Loucy (cell line): ENCODE measurements at regions not wholly inside any gene's neighbourhood (a gene's known extent, or its start where the extent isn't known, plus 50 kb on each side); places are given as distances from the start of the nearest gene placed in this dataset.

Experiments used
- H2AFZ ChIP-seq: fragments of 200-600 bp; sonication (generic); 2 replicates; pipeline ENCODE4 v1.6.0; 2016; ENCODE audit warnings: antibody characterized with exemption, mild to moderate bottlenecking, low read length, moderate library complexity
- H3F3A ChIP-seq: fragments of 200-600 bp; 2 replicates; pipeline ENCODE4 v1.6.0; 2016; ENCODE audit warnings: antibody characterized with exemption, low read depth, mild to moderate bottlenecking
- H3K27me3 ChIP-seq: fragments of 200-600 bp; sonication (generic); 2 replicates; pipeline ENCODE4 v1.6.1; 2014; ENCODE audit warnings: low read length, mild to moderate bottlenecking; ENCODE audit not compliant: insufficient read depth, poor library complexity, severe bottlenecking
- H3K36me3 ChIP-seq: fragments of 200-600 bp; sonication (generic); 2 replicates; pipeline ENCODE4 v1.6.1; 2016; ENCODE audit warnings: low read length; ENCODE audit not compliant: insufficient read depth
- H3K4me1 ChIP-seq: fragments of 200-600 bp; sonication (generic); 2 replicates; pipeline ENCODE4 v1.5.1; 2014; ENCODE audit warnings: low read length, mild to moderate bottlenecking; ENCODE audit not compliant: insufficient read depth, poor library complexity, severe bottlenecking
- H3K4me2 ChIP-seq: fragments of 200-600 bp; sonication (generic); 2 replicates; pipeline ENCODE4 v1.6.0; 2014; ENCODE audit warnings: antibody characterized with exemption, low read length, low read depth, mild to moderate bottlenecking; ENCODE audit not compliant: poor library complexity, severe bottlenecking
- H3K4me3 ChIP-seq: fragments of 200-600 bp; sonication (generic); 2 replicates; pipeline ENCODE4 v1.5.1; 2014; ENCODE audit warnings: low read length, mild to moderate bottlenecking, mixed read lengths; ENCODE audit not compliant: poor library complexity, severe bottlenecking
- H3K79me2 ChIP-seq: fragments of 200-600 bp; sonication (generic); 2 replicates; pipeline ENCODE4 v1.6.1; 2014; ENCODE audit warnings: low read length; ENCODE audit not compliant: insufficient read depth
- H3K9ac ChIP-seq: fragments of 200-600 bp; sonication (generic); 2 replicates; pipeline ENCODE4 v1.6.0; 2014; ENCODE audit warnings: mild to moderate bottlenecking, low read depth, low read length, moderate library complexity; ENCODE audit not compliant: poor library complexity, severe bottlenecking
- H3K9me2 ChIP-seq: fragments of 200-600 bp; sonication (generic); replicated peaks from 2 replicates; pipeline ENCODE4 v1.6.1; 2016; ENCODE audit warnings: low read depth, low read length, mixed read lengths
- H3K9me3 ChIP-seq: fragments of 200-600 bp; sonication (generic); 2 replicates; pipeline ENCODE4 v1.6.1; 2014; ENCODE audit warnings: mild to moderate bottlenecking, antibody characterized with exemption, low read length, low read depth; ENCODE audit not compliant: insufficient read depth
- H4K20me1 ChIP-seq: fragments of 200-600 bp; sonication (generic); 2 replicates; pipeline ENCODE4 v1.6.0; 2014; ENCODE audit warnings: antibody characterized with exemption, low read length, mild to moderate bottlenecking; ENCODE audit not compliant: insufficient read depth, poor library complexity, severe bottlenecking
- CTCF ChIP-seq: fragments of 200-600 bp; sonication (generic); conservative IDR thresholded peaks from 2 replicates; pipeline ENCODE4 v1.5.1; 2014; ENCODE audit warnings: mild to moderate bottlenecking, antibody characterized with exemption, low read length
- EZH2phosphoT487 ChIP-seq: fragments of 200-600 bp; IDR thresholded peaks from 2 replicates; pipeline ENCODE4 v1.6.1; 2018; ENCODE audit warnings: antibody characterized with exemption, mild to moderate bottlenecking, moderate library complexity, borderline replicate concordance

- no peaks in the 10 kb centered on the region for H3K9me2 ChIP-seq
- H3K27me3 ChIP-seq = no peaks in the 10 kb centered on the region
- H3K9ac ChIP-seq = no peak overlapping the region
- H3K4me3 ChIP-seq = no peak overlapping the region
- H3K9me3 ChIP-seq = no peaks in the 10 kb centered on the region
- peaks cover 37% of the 10 kb centered on the region for H3K4me1 ChIP-seq
- no peaks in the 10 kb centered on the region for H3K79me2 ChIP-seq
- no peaks in the 10 kb centered on the region for H3F3A ChIP-seq
- H4K20me1 ChIP-seq = no peaks in the 10 kb centered on the region
- no peak overlapping the region; the same call in 1 of the 2 replicates for H2AFZ ChIP-seq
- TF ChIP-seq CTCF = no peak
- no peak for TF ChIP-seq EZH2phosphoT487
- no peaks in the 10 kb centered on the region for H3K36me3 ChIP-seq
- H3K4me2 ChIP-seq = no peak overlapping the region
Observed at GRCh38 chr12:4214877-4215228, 58.7 kb upstream of the CCND2 start.

- no peaks in the 10 kb centered on the region for H3K27me3 ChIP-seq
- no peaks in the 10 kb centered on the region for H4K20me1 ChIP-seq
- no peak overlapping the region for H3K4me2 ChIP-seq
Observed at GRCh38 chr12:4213471-4213870, 60.1 kb upstream of the CCND2 start.

GRCh38 chr12:4212845-4213244 lies 60.7 kb upstream of the CCND2 start:
- Histone ChIP-seq H3K4me1 (peaks cover 17% of the 10 kb centered on the region), H3K9ac (no peak overlapping the region), H3K9me2 (no peaks in the 10 kb centered on the region), H3K79me2 (no peaks in the 10 kb centered on the region), H3K36me3 (no peaks in the 10 kb centered on the region), H4K20me1 (no peaks in the 10 kb centered on the region), H3K4me2 (no peak overlapping the region), H3K4me3 (no peak overlapping the region), H3K27me3 (no peaks in the 10 kb centered on the region), H3F3A (no peaks in the 10 kb centered on the region), H2AFZ (no peak overlapping the region), H3K9me3 (no peaks in the 10 kb centered on the region)
- TF ChIP-seq EZH2phosphoT487 = no peak
- TF ChIP-seq CTCF = no peak

More at GRCh38 chr12:4213471-4213870, 60.1 kb upstream of the CCND2 start:
- H3K4me3 ChIP-seq = no peak overlapping the region
- H3K79me2 ChIP-seq = no peaks in the 10 kb centered on the region
- H3K36me3 ChIP-seq = no peaks in the 10 kb centered on the region
- peaks cover 23% of the 10 kb centered on the region for H3K4me1 ChIP-seq
- H3F3A ChIP-seq = no peaks in the 10 kb centered on the region
- no peak overlapping the region for H3K9ac ChIP-seq
- no peaks in the 10 kb centered on the region for H3K9me2 ChIP-seq
- TF ChIP-seq EZH2phosphoT487 = no peak
- no peak for TF ChIP-seq CTCF
- no peak overlapping the region for H2AFZ ChIP-seq
- H3K9me3 ChIP-seq = no peaks in the 10 kb centered on the region
